ENCODE measurements at regions not wholly inside any gene's neighbourhood (a gene's known extent, or its start where the extent isn't known, plus 50 kb on each side); places are given as distances from the start of the nearest gene placed in this dataset.

DNA sequence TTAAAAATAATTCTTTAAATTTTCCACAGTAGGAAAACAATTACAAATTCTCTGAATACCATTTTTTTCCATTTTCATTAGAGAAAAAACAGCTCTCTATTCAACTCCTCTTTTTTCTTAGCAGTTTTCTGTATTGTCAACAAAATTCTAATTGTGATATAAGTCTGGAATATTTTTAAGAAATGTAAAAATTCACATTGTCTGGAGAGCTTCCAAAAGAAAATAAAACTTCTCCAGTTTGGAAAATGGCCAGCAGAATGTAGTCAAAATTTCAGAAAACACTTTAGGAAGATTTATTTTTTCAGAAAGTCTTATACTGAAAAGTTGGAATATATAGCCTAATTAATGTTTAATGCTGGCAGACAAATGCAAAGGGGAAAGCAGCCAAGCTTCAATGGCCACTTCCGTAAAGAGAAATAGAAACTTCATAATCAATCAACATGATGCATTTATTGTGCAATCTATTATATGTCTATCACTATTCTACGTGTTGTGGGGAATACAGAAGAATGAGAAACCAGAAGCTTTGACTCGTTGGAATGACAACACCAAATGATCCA, 733.2 kb upstream of the PKDCC start:
- no peaks in the 10 kb centered on the region for H3K36me3 ChIP-seq (ENCODE audit: insufficient read depth, low read length, poor library complexity, severe bottlenecking)
- no peaks in the 10 kb centered on the region for H3K27me3 ChIP-seq (replicated peaks; ENCODE audit: insufficient read depth, low read depth, low read length, poor library complexity)
- H3K27ac ChIP-seq (ENCODE audit: low read depth, low read length, poor library complexity, severe bottlenecking) = no peak overlapping the region
- intact Hi-C loops (cut with micrococcal nuclease; ENCODE audit: unreplicated experiment) = no loop called here
- no peak for TF ChIP-seq EZH2 (IDR thresholded peaks at IDR 0.05; ENCODE audit: borderline replicate concordance, low read depth, low read length, poor library complexity, severe bottlenecking)
- TF ChIP-seq, protein P1, sequence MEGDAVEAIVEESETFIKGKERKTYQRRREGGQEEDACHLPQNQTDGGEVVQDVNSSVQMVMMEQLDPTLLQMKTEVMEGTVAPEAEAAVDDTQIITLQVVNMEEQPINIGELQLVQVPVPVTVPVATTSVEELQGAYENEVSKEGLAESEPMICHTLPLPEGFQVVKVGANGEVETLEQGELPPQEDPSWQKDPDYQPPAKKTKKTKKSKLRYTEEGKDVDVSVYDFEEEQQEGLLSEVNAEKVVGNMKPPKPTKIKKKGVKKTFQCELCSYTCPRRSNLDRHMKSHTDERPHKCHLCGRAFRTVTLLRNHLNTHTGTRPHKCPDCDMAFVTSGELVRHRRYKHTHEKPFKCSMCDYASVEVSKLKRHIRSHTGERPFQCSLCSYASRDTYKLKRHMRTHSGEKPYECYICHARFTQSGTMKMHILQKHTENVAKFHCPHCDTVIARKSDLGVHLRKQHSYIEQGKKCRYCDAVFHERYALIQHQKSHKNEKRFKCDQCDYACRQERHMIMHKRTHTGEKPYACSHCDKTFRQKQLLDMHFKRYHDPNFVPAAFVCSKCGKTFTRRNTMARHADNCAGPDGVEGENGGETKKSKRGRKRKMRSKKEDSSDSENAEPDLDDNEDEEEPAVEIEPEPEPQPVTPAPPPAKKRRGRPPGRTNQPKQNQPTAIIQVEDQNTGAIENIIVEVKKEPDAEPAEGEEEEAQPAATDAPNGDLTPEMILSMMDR (conservative IDR thresholded peaks at IDR 0.05; ENCODE audit: low read depth, low read length) = no peak
- no peak for DNase-seq (ENCODE audit: low spot score)
- no peaks in the 10 kb centered on the region for H3K4me1 ChIP-seq (ENCODE audit: insufficient read depth, low read length, poor library complexity, severe bottlenecking)
- ChIA-PET CTCF (no interaction called here), POLR2A (ENCODE audit: low non-redundant PET) (no interaction called here)
- BruUV-seq (replicated peaks) = no TSS peak
- H3K9me3 ChIP-seq (ENCODE audit: low read depth, low read length, poor library complexity, severe bottlenecking) = no peaks in the 10 kb centered on the region
- H3K4me3 ChIP-seq (ENCODE audit: low read depth, low read length, poor library complexity, severe bottlenecking) = no peak overlapping the region

DNA sequence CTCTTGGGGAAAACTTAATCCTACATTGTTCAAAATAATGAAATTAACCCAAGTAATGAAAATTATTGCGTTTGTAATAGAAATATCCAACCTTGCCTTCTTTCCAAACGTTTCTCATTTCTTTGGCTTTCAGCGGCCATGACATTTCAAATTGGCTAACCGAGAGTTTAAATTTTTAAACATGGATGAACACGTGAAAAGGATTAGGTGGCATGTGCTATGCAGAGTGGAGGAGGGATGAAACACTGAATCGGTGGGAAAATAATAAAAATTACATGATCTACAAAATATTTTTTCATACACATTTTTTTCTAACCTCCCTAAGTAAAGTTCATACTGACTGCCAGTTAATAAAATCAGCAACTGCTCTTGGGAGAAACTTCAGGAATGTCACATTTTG, 728.4 kb upstream of the PKDCC start:
- TF ChIP-seq, protein P1 (conservative IDR thresholded peaks at IDR 0.05; ENCODE audit: low read depth, low read length) = no peak
- no peak for TF ChIP-seq EZH2 (IDR thresholded peaks at IDR 0.05; ENCODE audit: borderline replicate concordance, low read depth, low read length, poor library complexity, severe bottlenecking)
- Histone ChIP-seq H3K4me1 (ENCODE audit: insufficient read depth, low read length, poor library complexity, severe bottlenecking) (no peaks in the 10 kb centered on the region), H3K4me3 (ENCODE audit: low read depth, low read length, poor library complexity, severe bottlenecking) (no peak overlapping the region), H3K36me3 (ENCODE audit: insufficient read depth, low read length, poor library complexity, severe bottlenecking) (no peaks in the 10 kb centered on the region), H3K27ac (ENCODE audit: low read depth, low read length, poor library complexity, severe bottlenecking) (no peak overlapping the region), H3K9me3 (ENCODE audit: low read depth, low read length, poor library complexity, severe bottlenecking) (no peaks in the 10 kb centered on the region), H3K27me3 (replicated peaks; ENCODE audit: insufficient read depth, low read depth, low read length, poor library complexity) (no peaks in the 10 kb centered on the region)
- ChIA-PET CTCF (no interaction called here), POLR2A (ENCODE audit: low non-redundant PET) (no interaction called here)
- BruUV-seq (replicated peaks) = no TSS peak
- intact Hi-C loops (cut with micrococcal nuclease; ENCODE audit: unreplicated experiment) = no loop called here
- DNase-seq (ENCODE audit: low spot score) = no peak

DNA sequence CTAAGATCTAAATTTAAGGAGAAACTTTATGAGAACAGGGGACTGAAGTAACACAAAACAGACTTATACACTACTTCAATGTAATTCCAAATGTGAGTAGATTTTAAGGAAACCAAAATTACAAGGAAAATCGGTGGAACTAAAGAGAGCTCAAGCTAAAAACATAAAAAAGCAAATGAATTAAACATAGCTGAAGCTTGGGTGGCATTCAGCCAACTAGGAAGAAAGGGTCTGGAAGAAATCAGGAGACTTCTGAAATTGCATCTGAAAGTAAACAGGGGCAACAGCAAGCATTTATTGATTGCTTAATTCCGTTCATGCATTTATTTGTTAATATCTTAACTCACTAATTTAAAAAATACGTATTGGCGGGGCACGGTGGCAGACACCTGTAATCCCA, 727.3 kb upstream of the PKDCC start:
- CTCF ChIA-PET = no interaction called here
- Histone ChIP-seq H3K27me3 (replicated peaks; ENCODE audit: insufficient read depth, low read depth, low read length, poor library complexity) (no peaks in the 10 kb centered on the region), H3K36me3 (ENCODE audit: insufficient read depth, low read length, poor library complexity, severe bottlenecking) (no peaks in the 10 kb centered on the region), H3K4me3 (ENCODE audit: low read depth, low read length, poor library complexity, severe bottlenecking) (no peak overlapping the region), H3K4me1 (ENCODE audit: insufficient read depth, low read length, poor library complexity, severe bottlenecking) (no peaks in the 10 kb centered on the region), H3K9me3 (ENCODE audit: low read depth, low read length, poor library complexity, severe bottlenecking) (no peaks in the 10 kb centered on the region), H3K27ac (ENCODE audit: low read depth, low read length, poor library complexity, severe bottlenecking) (no peak overlapping the region)
- no TSS peak for BruUV-seq (replicated peaks)
- POLR2A ChIA-PET (ENCODE audit: low non-redundant PET) = no interaction called here
- DNase-seq (ENCODE audit: low spot score) = no peak
- TF ChIP-seq, protein P1 (conservative IDR thresholded peaks at IDR 0.05; ENCODE audit: low read depth, low read length) = no peak
- no peak for TF ChIP-seq EZH2 (IDR thresholded peaks at IDR 0.05; ENCODE audit: borderline replicate concordance, low read depth, low read length, poor library complexity, severe bottlenecking)
- intact Hi-C loops (cut with micrococcal nuclease; ENCODE audit: unreplicated experiment) = no loop called here

Measured in A673 (cell line).